H1 (cell line): ENCODE measurements at regions not wholly inside any gene's neighbourhood (a gene's known extent, or its start where the extent isn't known, plus 50 kb on each side); places are given as distances from the start of the nearest gene placed in this dataset.

Experiments
- ASH2L ChIP-seq: fragments of 200-600, 300-600 bp; sonication (generic); IDR thresholded peaks from one replicate; pipeline ENCODE4 v1.7.1; 2017; ENCODE audit warnings: low read length
- ATF2 ChIP-seq: IDR thresholded peaks from 2 replicates; pipeline ENCODE4 v1.6.1; 2012; ENCODE audit warnings: low read length, inconsistent platforms
- ATF3 ChIP-seq: IDR thresholded peaks from 2 replicates; pipeline ENCODE4 v1.6.1; 2011; ENCODE audit warnings: low read depth, mild to moderate bottlenecking, low read length; ENCODE audit not compliant: insufficient read depth
- CHD7 ChIP-seq: fragments of 300-600 bp; sonication (generic); IDR thresholded peaks from 2 replicates; pipeline ENCODE4 v1.7.1; 2012; ENCODE audit warnings: low read length, moderate library complexity, mild to moderate bottlenecking, inconsistent platforms; ENCODE audit not compliant: insufficient replicate concordance
- CTBP2 ChIP-seq: IDR thresholded peaks from 2 replicates; pipeline ENCODE4 v1.7.0; 2011; ENCODE audit warnings: borderline replicate concordance, mild to moderate bottlenecking, moderate library complexity, mixed read lengths, low read length; ENCODE audit not compliant: insufficient read depth, insufficient read length
- PHF8 ChIP-seq: fragments of 200-600 bp; sonication (generic); conservative IDR thresholded peaks from 2 replicates; pipeline ENCODE4 v1.7.1; 2012; ENCODE audit warnings: low read depth, mild to moderate bottlenecking, inconsistent platforms, low read length, moderate library complexity
- POLR2A ChIP-seq, 2 experiments: IDR thresholded peaks; 1 replicate in 1 of 2; 2 replicates in 1 of 2; pipeline ENCODE4 v1.6.1; 2011; ENCODE audit warnings: low read depth in 2 of 2, low read length in 2 of 2, mild to moderate bottlenecking in 2 of 2; ENCODE audit errors: control extremely low read depth in 1 of 2
- SP2 ChIP-seq: IDR thresholded peaks from 2 replicates; pipeline ENCODE4 v1.6.1; 2012; ENCODE audit warnings: mild to moderate bottlenecking, low read length, inconsistent platforms
- TAF1 ChIP-seq: IDR thresholded peaks from 2 replicates; pipeline ENCODE4 v1.6.1; 2011; ENCODE audit warnings: mild to moderate bottlenecking, low read depth, low read length
- TCF12 ChIP-seq: IDR thresholded peaks from 2 replicates; pipeline ENCODE4 v1.6.1; 2011; ENCODE audit warnings: low read depth, mild to moderate bottlenecking, low read length

GRCh38 chr6:88556663-88557062 lies 390.5 kb upstream of the CNR1 start (continued):
- no peak for TF ChIP-seq CHD7
- no peak for TF ChIP-seq TCF12
- TF ChIP-seq SP2: no peak
- no peak for TF ChIP-seq ASH2L
- TF ChIP-seq POLR2A (IDR thresholded peaks at IDR 0.05; ENCODE audit: control extremely low read depth in 1 of 2, low read depth in 2 of 2, low read length in 2 of 2): no peak
- TF ChIP-seq ATF2: no peak
- no peak for TF ChIP-seq TAF1
- no peak for TF ChIP-seq CTBP2
- no peak for TF ChIP-seq PHF8
- TF ChIP-seq ATF3: no peak
